ENCODE measurements at regions not wholly inside any gene's neighbourhood (a gene's known extent, or its start where the extent isn't known, plus 50 kb on each side); places are given as distances from the start of the nearest gene placed in this dataset.
A peak's percentile ranks its signal among the peaks of the same experiment; 100 is the strongest.

DNA sequence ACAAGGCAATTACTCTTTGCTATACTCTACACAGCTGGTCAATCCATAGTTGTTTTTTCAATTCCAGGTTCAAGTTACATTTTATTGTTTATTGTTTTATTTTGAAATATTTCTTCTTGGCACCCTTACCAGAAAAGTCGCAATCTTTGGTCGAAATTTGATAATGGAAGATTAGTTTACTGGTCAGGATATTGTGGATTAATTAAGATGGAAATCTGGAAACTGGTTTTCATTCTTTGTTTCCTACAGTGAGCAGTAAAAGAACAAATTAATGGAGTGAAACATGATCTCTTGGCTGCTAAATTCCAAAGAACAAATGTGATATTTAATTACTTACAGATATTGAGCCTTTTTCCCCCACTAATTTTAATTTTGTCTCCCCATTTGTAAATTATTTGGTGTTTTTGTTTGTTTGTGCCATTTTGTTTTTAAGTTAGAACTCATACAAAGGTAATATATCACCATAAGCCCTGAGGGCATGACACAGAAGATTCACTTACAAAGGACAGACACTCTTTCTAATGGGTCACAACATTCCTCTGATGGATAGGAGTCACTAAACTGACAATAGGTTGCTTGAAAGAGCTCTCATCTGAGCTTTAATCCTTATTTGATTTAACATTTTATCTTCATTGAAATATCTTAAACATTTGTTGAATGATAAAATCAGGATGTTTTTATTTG is 700.2 kb downstream of the KCNJ2 start:
- no peak for DNase-seq (ENCODE audit: low spot score)

GRCh38 chr17:70871180-70871818 is 702.0 kb downstream of the KCNJ2 start:
- no peak for DNase-seq (ENCODE audit: low spot score)

GRCh38 chr17:70872103-70872502 is 702.8 kb downstream of the KCNJ2 start:
- no peak for DNase-seq (ENCODE audit: low spot score)

- DNase-seq (ENCODE audit: low spot score) = no peak
These were observed 706.5 kb downstream of the KCNJ2 start for GRCh38 chr17:70875729-70876310.

DNA sequence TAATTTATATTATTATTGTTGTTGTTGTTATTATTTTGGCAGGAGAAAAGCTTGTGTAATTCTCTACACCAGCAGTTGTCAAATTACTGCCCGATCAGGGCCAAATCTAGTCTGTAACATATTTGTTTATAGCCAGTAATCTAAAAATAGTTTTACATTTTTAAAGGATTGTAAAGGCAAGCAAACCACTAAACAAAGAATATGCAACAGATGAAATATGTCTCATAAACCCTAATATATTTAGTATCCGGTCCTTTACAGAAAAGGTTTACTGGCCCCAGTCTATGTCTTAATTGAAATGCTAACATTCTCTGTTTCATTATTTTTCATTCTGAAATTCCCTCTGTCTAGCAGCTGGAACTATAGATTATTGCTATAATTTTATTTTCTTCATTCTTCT is 709.5 kb downstream of the KCNJ2 start:
- DNase-seq (ENCODE audit: low spot score) = no peak

DNA sequence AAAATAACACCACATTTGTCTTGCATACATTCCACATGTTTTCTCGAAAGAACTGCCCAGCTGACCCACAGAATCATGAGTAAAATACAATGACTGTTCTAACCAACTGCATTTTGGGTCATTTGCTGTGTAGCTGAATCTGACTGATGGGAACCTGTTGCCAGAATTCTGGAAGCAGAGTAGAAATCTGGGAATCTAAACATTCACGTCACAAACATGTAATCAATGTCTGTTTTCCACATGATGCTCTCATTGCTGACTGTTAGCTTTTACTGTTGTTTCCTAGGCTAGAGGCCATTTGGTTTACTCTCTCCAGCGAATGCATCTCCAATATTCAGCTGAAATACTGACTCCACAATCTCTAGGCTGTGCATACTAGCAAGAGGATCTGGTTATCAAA is 710.1 kb downstream of the KCNJ2 start:
- DNase-seq (ENCODE audit: low spot score) = no peak

GRCh38 chr17:70881093-70881492 is 711.8 kb downstream of the KCNJ2 start:
- DNase-seq (ENCODE audit: low spot score) = no peak

- DNase-seq (ENCODE audit: low spot score) = no peak
These were observed 713.2 kb downstream of the KCNJ2 start for GRCh38 chr17:70882504-70882903.

DNA sequence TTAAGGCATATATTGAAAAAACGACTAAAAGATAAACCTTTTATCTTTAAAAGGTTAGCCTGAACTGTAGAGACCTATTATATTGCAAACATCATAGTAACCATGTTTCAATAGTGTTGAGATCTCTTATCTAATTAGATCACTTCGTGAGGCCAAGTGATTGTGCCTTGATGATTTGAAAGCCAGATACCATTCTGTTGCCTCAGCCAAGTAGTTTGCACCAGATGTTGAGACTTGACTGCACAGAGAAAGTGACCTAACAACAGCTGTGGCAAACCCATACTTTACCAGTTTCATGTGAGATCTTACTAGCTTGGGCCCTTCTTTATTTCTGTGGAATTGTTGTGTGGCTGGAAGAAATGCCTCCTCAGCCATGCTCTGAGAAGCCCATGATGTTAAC is 717.3 kb downstream of the KCNJ2 start:
- no peak for DNase-seq (ENCODE audit: low spot score)

DNA sequence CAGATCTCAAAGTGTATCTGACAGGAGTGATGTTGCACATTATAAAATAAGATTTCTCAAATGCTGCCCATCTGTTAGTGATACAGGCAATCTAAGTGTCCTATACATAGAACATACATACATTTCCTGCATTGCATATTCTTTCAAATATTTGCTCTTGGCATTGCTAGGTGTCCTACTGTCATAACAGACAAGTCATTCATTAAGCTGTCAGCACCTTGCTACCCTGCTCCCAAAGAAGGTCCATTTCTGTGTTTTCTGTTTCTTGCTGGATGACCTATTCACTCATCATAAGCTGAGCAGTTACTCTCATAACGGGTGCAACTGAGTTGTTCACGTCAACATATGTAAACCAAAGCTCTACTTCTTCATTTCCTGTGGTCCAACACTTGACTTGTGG is 719.0 kb downstream of the KCNJ2 start:
- DNase-seq (ENCODE audit: low spot score) = no peak

GRCh38 chr17:70891306-70891705 is 722.0 kb downstream of the KCNJ2 start:
- DNase-seq (ENCODE audit: low spot score) = no peak

- DNase-seq (ENCODE audit: low spot score) = no peak
These were observed 723.2 kb downstream of the KCNJ2 start for GRCh38 chr17:70892527-70892926.

DNA sequence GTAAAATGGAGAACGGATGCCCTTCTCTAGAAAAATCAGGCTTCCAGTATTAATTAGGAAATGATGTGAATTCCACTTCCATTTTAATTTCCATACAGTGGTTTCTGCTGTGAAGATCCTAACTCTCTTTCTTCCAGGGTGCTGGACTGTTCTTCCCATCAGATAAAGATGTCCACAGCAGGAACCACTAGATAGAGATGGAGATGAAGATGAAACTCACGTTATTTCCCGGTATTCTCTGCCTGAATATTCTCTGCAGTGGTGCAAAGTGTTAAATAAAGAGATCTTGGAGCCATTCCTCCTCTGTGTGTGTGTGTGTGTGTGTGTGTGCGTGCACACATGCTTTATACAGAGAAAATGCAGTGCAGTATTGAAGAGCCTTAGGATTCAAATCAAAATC is 727.5 kb downstream of the KCNJ2 start:
- no peak for DNase-seq (ENCODE audit: low spot score)

- no peak for DNase-seq (ENCODE audit: low spot score)
These were observed 728.1 kb downstream of the KCNJ2 start for GRCh38 chr17:70897446-70897845.

- no peak for DNase-seq (ENCODE audit: low spot score)
These were observed 732.5 kb downstream of the KCNJ2 start for GRCh38 chr17:70901870-70902269.

DNA sequence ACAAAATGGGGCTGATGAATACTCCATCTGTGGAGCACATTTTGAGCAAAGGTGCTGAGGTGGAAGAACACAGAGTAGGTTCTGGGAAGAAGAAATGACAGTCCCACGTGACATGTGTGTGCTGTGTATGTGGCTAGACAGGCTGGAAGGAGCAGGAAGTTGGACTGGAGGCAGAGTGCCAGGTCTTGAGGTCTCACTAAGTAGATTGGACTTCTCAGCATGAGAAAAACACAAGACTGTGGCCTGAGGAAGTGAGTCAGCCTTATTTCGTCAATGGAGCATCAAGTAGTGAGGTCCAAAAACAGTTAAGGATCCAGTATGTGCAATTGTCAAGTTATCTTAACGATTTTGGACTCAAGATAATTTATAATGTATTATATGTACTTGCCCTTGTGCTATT is 736.5 kb downstream of the KCNJ2 start:
- peak; percentile 89 for DNase-seq (ENCODE audit: low spot score)

- peak; percentile 30 for DNase-seq (ENCODE audit: low spot score)
These were observed 737.5 kb downstream of the KCNJ2 start for GRCh38 chr17:70906808-70907207.

- peak; percentile 25 for DNase-seq (ENCODE audit: low spot score)
These were observed 743.6 kb downstream of the KCNJ2 start for GRCh38 chr17:70912716-70913485.

DNA sequence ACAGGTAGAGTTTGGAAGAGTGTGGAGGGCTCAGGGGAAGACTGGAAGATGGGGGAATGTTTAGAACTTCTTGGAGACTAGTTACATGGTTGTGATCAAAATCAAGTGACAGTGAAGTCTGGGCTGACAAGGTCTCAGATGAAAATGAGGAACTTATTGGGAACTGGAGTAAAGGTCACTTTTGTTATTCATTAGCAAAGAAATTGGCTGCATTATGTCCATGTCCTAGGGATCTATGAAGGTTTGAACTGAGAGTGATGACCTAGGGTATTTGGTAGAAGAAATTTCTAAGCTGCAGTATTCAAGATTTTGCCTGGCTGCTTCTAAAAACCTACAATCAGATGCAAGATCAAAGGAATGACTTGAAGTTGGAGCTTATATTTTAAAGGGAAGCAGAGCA is 747.1 kb downstream of the KCNJ2 start:
- no peak for DNase-seq (ENCODE audit: low spot score)

- no peak for DNase-seq (ENCODE audit: low spot score)
These were observed 749.9 kb downstream of the KCNJ2 start for GRCh38 chr17:70919241-70919640.

GRCh38 chr17:70920416-70920815 is 751.1 kb downstream of the KCNJ2 start:
- DNase-seq (ENCODE audit: low spot score) = no peak

GRCh38 chr17:70922268-70922667 is 752.9 kb downstream of the KCNJ2 start:
- no peak for DNase-seq (ENCODE audit: low spot score)

DNA sequence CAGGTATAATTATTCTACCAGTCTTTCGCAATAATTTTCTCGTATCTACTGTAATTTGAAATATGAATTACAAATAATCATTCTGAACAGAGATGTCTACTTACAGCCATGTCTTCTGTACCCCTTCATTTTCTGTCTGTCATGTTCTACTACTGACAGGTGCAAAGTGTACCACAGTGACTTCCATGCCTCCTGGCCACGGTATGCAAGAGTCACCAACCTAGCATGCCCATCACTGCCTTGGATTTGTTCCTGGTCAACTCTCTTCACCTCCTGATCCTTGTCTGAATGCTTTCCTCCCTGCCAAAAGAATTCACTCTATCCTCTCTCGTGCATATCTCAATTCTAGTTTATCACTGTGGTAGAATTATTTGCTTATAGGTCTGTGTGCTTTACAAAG is 755.4 kb downstream of the KCNJ2 start:
- DNase-seq (ENCODE audit: low spot score) = no peak

Data from AG08395 (cell line).